Epidermal melanocyte (primary cell): ENCODE measurements at regions not wholly inside any gene's neighbourhood (a gene's known extent, or its start where the extent isn't known, plus 50 kb on each side); places are given as distances from the start of the nearest gene placed in this dataset.

Source experiments
- DNase-seq: peaks from one replicate; pipeline ENCODE4 v3.0.0; 2011; ENCODE audit warnings: low spot score; ENCODE audit not compliant: insufficient read length

GRCh38 chr4:126564283-126564854 lies 1068.4 kb upstream of the INTU start:
- DNase-seq, result no peak

GRCh38 chr4:126568652-126569570 lies 1063.8 kb upstream of the INTU start:
- no peak for DNase-seq

- DNase-seq, result no peak
These were observed 1060.5 kb upstream of the INTU start for GRCh38 chr4:126572264-126572663.

- DNase-seq, result no peak
These were observed 1050.0 kb upstream of the INTU start for GRCh38 chr4:126582737-126583136.

- no peak for DNase-seq
These were observed 1049.2 kb upstream of the INTU start for GRCh38 chr4:126583509-126583908.

- no peak for DNase-seq
These were observed 1041.2 kb upstream of the INTU start for GRCh38 chr4:126591583-126591982.

GRCh38 chr4:126592088-126592487 lies 1040.7 kb upstream of the INTU start:
- no peak for DNase-seq

GRCh38 chr4:126593626-126594025 lies 1039.1 kb upstream of the INTU start:
- no peak for DNase-seq

GRCh38 chr4:126595643-126596042 lies 1037.1 kb upstream of the INTU start:
- no peak for DNase-seq

GRCh38 chr4:126599746-126600145 lies 1033.0 kb upstream of the INTU start:
- no peak for DNase-seq

- no peak for DNase-seq
These were observed 1029.5 kb upstream of the INTU start for GRCh38 chr4:126603210-126603609.

- no peak for DNase-seq
These were observed 1028.9 kb upstream of the INTU start for GRCh38 chr4:126603825-126604224.

GRCh38 chr4:126604268-126604867 lies 1028.4 kb upstream of the INTU start:
- no peak for DNase-seq

- DNase-seq, result no peak
These were observed 1021.8 kb upstream of the INTU start for GRCh38 chr4:126610933-126611332.

GRCh38 chr4:126611900-126612299 lies 1020.9 kb upstream of the INTU start:
- no peak for DNase-seq

- no peak for DNase-seq
These were observed 1018.4 kb upstream of the INTU start for GRCh38 chr4:126614356-126614855.

- no peak for DNase-seq
These were observed 1016.0 kb upstream of the INTU start for GRCh38 chr4:126616795-126617194.

GRCh38 chr4:126627255-126627654 lies 1005.5 kb upstream of the INTU start:
- no peak for DNase-seq

- no peak for DNase-seq
These were observed 1003.8 kb upstream of the INTU start for GRCh38 chr4:126628933-126629332.

- no peak for DNase-seq
These were observed 1002.5 kb upstream of the INTU start for GRCh38 chr4:126630230-126630629.

- no peak for DNase-seq
These were observed 999.5 kb upstream of the INTU start for GRCh38 chr4:126633306-126633705.

GRCh38 chr4:126637706-126638105 lies 995.1 kb upstream of the INTU start:
- DNase-seq, result no peak
